H1 (cell line): ENCODE measurements at regions not wholly inside any gene's neighbourhood (a gene's known extent, or its start where the extent isn't known, plus 50 kb on each side); places are given as distances from the start of the nearest gene placed in this dataset.

Source experiments
- CTCF ChIA-PET: fragments of 300-600 bp; sonication (Branson Sonifier 250); formaldehyde crosslinking; loops from one replicate; lab custom pipeline; 2021; ENCODE audit not compliant: partially characterized antibody; lab: Charles Lee
- POLR2A ChIA-PET: fragments of 300-600 bp; sonication (Branson Sonifier 250); formaldehyde crosslinking; loops from one replicate; lab custom pipeline; 2021; ENCODE audit warnings: inconsistent platforms; ENCODE audit not compliant: partially characterized antibody; lab: Charles Lee
- DNase-seq, 2 experiments: peaks; one replicate each; pipeline versions ENCODE4 v3.0.0 to v3.0.0-alpha.2; 2010 to 2022; ENCODE audit warnings: low spot score in 2 of 2, low read depth in 1 of 2, mixed read lengths in 1 of 2
- FAIRE-seq: peaks from 2 replicates; lab custom pipeline; 2011; peaks lifted over from hg19 to GRCh38; lab: Jason Lieb, UNC
- H2AFZ ChIP-seq: 2 replicates; pipeline ENCODE4 v1.8.1; 2012; ENCODE audit warnings: low read length, inconsistent platforms
- H2AK5ac ChIP-seq: 2 replicates; pipeline ENCODE4 v1.6.1; 2013; ENCODE audit warnings: low read depth, low read length
- H2BK120ac ChIP-seq: replicated peaks from 2 replicates; pipeline ENCODE3; 2013; ENCODE audit warnings: low read depth, low read length, inconsistent platforms
- H2BK12ac ChIP-seq: 2 replicates; pipeline ENCODE4 v1.6.1; 2013; ENCODE audit warnings: low read depth, low read length
- H2BK15ac ChIP-seq: 2 replicates; pipeline ENCODE4 v1.6.1; 2013; ENCODE audit warnings: low read length
- H2BK20ac ChIP-seq: 2 replicates; pipeline ENCODE4 v1.6.1; 2013; ENCODE audit warnings: low read length
- H2BK5ac ChIP-seq: 2 replicates; pipeline ENCODE4 v1.6.1; 2013; ENCODE audit warnings: low read depth, low read length
- H3K14ac ChIP-seq: 2 replicates; pipeline ENCODE4 v1.6.1; 2013; ENCODE audit warnings: inconsistent platforms; ENCODE audit not compliant: insufficient read length
- H3K18ac ChIP-seq: 2 replicates; pipeline ENCODE4 v1.6.1; 2013; ENCODE audit warnings: low read length; ENCODE audit errors: extremely low read depth
- H3K23ac ChIP-seq: 2 replicates; pipeline ENCODE4 v1.6.1; 2013; ENCODE audit warnings: inconsistent platforms; ENCODE audit not compliant: insufficient read length
- H3K23me2 ChIP-seq: 2 replicates; pipeline ENCODE4 v1.6.1; 2013; ENCODE audit warnings: low read depth, low read length
- H3K27ac ChIP-seq: 2 replicates; pipeline ENCODE4 v1.6.1; 2011; ENCODE audit warnings: low read depth, low read length, inconsistent platforms
- H3K27me3 ChIP-seq, 4 experiments: replicated peaks in 1 of 4; 1 replicate in 1 of 4; 2 replicates in 3 of 4; pipeline versions ENCODE4 v1.6.1 to v1.8.1; 2011 to 2013; ENCODE audit warnings: low read length in 3 of 4, mild to moderate bottlenecking in 3 of 4, inconsistent platforms in 2 of 4, mixed read lengths in 2 of 4, moderate library complexity in 1 of 4; ENCODE audit not compliant: control insufficient read depth in 3 of 4, insufficient read depth in 3 of 4; ENCODE audit errors: extremely low read depth in 1 of 4
- H3K36me3 ChIP-seq, 4 experiments: 2 replicates each; pipeline versions ENCODE4 v1.6.1 to v1.8.1; 2011 to 2013; ENCODE audit warnings: mild to moderate bottlenecking in 4 of 4, low read length in 3 of 4, moderate library complexity in 2 of 4, control low read depth in 1 of 4, inconsistent platforms in 1 of 4; ENCODE audit not compliant: insufficient read depth in 4 of 4, control insufficient read depth in 2 of 4
- H3K4ac ChIP-seq: replicated peaks from 2 replicates; pipeline ENCODE3; 2013; ENCODE audit warnings: low read length, low read depth, mixed read lengths, inconsistent platforms; ENCODE audit not compliant: insufficient read length
- H3K4me1 ChIP-seq, 4 experiments: replicated peaks in 1 of 4; 1 replicate in 1 of 4; 2 replicates in 3 of 4; pipeline versions ENCODE4 v1.6.1 to v1.8.1; 2011 to 2013; ENCODE audit warnings: low read length in 3 of 4, inconsistent platforms in 2 of 4, mixed read lengths in 1 of 4; ENCODE audit not compliant: insufficient read depth in 4 of 4, control insufficient read depth in 3 of 4
- H3K4me2 ChIP-seq, 2 experiments: 2 replicates each; pipeline versions ENCODE4 v1.6.1 to v1.8.1; 2011 to 2013; ENCODE audit warnings: low read depth in 2 of 2, low read length in 2 of 2, control low read depth in 1 of 2, inconsistent platforms in 1 of 2, mild to moderate bottlenecking in 1 of 2; ENCODE audit not compliant: insufficient read depth in 1 of 2
- H3K4me3 ChIP-seq, 4 experiments: fragments of 200-600, 300-600 bp in 1 of 4; sonication (generic), shearing (Covaris generic), sonication (Bioruptor Twin) in 1 of 4; 2 replicates each; pipeline versions ENCODE4 v1.5.1 to v1.8.1; 2011 to 2016; ENCODE audit warnings: low read length in 4 of 4, low read depth in 3 of 4, control low read depth in 2 of 4, inconsistent platforms in 2 of 4, mild to moderate bottlenecking in 2 of 4, mixed read lengths in 1 of 4, moderate library complexity in 1 of 4; ENCODE audit not compliant: insufficient read depth in 2 of 4; ENCODE audit errors: extremely low read depth in 1 of 4
- H3K56ac ChIP-seq: replicated peaks from 2 replicates; pipeline ENCODE3; 2013; ENCODE audit warnings: low read depth, mild to moderate bottlenecking, mixed read lengths, low read length, inconsistent platforms; ENCODE audit not compliant: insufficient read length
- H3K79me1 ChIP-seq: 2 replicates; pipeline ENCODE4 v1.6.1; 2013; ENCODE audit warnings: low read depth, low read length, control low read depth
- H3K79me2 ChIP-seq, 2 experiments: 2 replicates each; pipeline versions ENCODE4 v1.6.1 to v1.8.1; 2012 to 2013; ENCODE audit warnings: low read length in 2 of 2, mild to moderate bottlenecking in 2 of 2, inconsistent platforms in 1 of 2; ENCODE audit not compliant: insufficient read depth in 2 of 2, control insufficient read depth in 1 of 2
- H3K9ac ChIP-seq, 4 experiments: replicated peaks in 1 of 4; 1 replicate in 1 of 4; 2 replicates in 3 of 4; pipeline versions ENCODE4 v1.6.1 to v1.8.1; 2011 to 2013; ENCODE audit warnings: low read depth in 3 of 4, low read length in 3 of 4, control low read depth in 2 of 4, mild to moderate bottlenecking in 2 of 4, moderate library complexity in 2 of 4, inconsistent platforms in 1 of 4; ENCODE audit errors: extremely low read depth in 1 of 4
- H3K9me3 ChIP-seq, 2 experiments: 2 replicates each; pipeline versions ENCODE4 v1.6.1 to v1.8.1; 2012 to 2013; ENCODE audit warnings: mild to moderate bottlenecking in 2 of 2, moderate library complexity in 2 of 2, control low read depth in 1 of 2, inconsistent platforms in 1 of 2, low read depth in 1 of 2, low read length in 1 of 2, mixed read lengths in 1 of 2; ENCODE audit not compliant: insufficient read depth in 2 of 2
- H4K20me1 ChIP-seq, 2 experiments: replicated peaks in 1 of 2; 2 replicates each; pipeline versions ENCODE3 to v1.8.1; 2011 to 2013; ENCODE audit warnings: inconsistent platforms in 2 of 2, low read length in 2 of 2, mild to moderate bottlenecking in 1 of 2; ENCODE audit not compliant: insufficient read depth in 2 of 2, control insufficient read depth in 1 of 2
- H4K5ac ChIP-seq: 2 replicates; pipeline ENCODE4 v1.6.1; 2013; ENCODE audit warnings: low read length, low read depth, mixed read lengths, inconsistent platforms; ENCODE audit not compliant: insufficient read length
- H4K8ac ChIP-seq: 2 replicates; pipeline ENCODE4 v1.8.0; 2013; ENCODE audit warnings: mild to moderate bottlenecking, moderate library complexity, low read length, inconsistent platforms; ENCODE audit not compliant: insufficient read depth; ENCODE audit errors: extremely low read depth
- H4K91ac ChIP-seq: replicated peaks from 2 replicates; pipeline ENCODE3; 2013; ENCODE audit warnings: low read length, mixed read lengths, inconsistent platforms; ENCODE audit not compliant: insufficient read length
- CBX8 ChIP-seq: fragments of 300-800, 300-1000 bp; sonication (generic); IDR thresholded peaks from 2 replicates; pipeline ENCODE4 v1.7.1; 2016; ENCODE audit warnings: low read depth, low read length, borderline replicate concordance
- CHD1 ChIP-seq: IDR thresholded peaks from 2 replicates; pipeline ENCODE4 v1.6.1; 2012; ENCODE audit warnings: low read depth, low read length, improper control_type of control experiment
- CREB1 ChIP-seq: IDR thresholded peaks from 2 replicates; pipeline ENCODE4 v1.6.1; 2012; ENCODE audit warnings: inconsistent platforms
- E2F6 ChIP-seq: IDR thresholded peaks from 2 replicates; pipeline ENCODE4 v1.6.1; 2012; ENCODE audit warnings: inconsistent platforms
- HDAC6 ChIP-seq: IDR thresholded peaks from one replicate; pipeline ENCODE4 v1.7.1; 2012; ENCODE audit warnings: low read depth, mild to moderate bottlenecking, inconsistent platforms, low read length, moderate library complexity
- JUND ChIP-seq: IDR thresholded peaks from 2 replicates; pipeline ENCODE4 v1.6.1; 2011; ENCODE audit warnings: mild to moderate bottlenecking, improper control_type of control experiment, low read length
- KDM4A ChIP-seq: IDR thresholded peaks from one replicate; pipeline ENCODE4 v1.7.1; 2012; ENCODE audit warnings: low read depth, mild to moderate bottlenecking, moderate library complexity, low read length, inconsistent platforms; ENCODE audit not compliant: severe bottlenecking
- RAD21 ChIP-seq, 2 experiments: IDR thresholded peaks in 1 of 2; conservative IDR thresholded peaks in 1 of 2; 2 replicates each; pipeline ENCODE4 v1.6.1; 2011; ENCODE audit warnings: low read depth in 2 of 2, low read length in 2 of 2, improper control_type of control experiment in 1 of 2, inconsistent platforms in 1 of 2, mild to moderate bottlenecking in 1 of 2, moderate library complexity in 1 of 2
- RFX5 ChIP-seq: IDR thresholded peaks from 2 replicates; pipeline ENCODE4 v1.6.1; 2011; ENCODE audit warnings: low read depth, low read length, improper control_type of control experiment, borderline replicate concordance
- SIN3A ChIP-seq, 2 experiments: IDR thresholded peaks in 1 of 2; conservative IDR thresholded peaks in 1 of 2; 2 replicates each; pipeline ENCODE4 v1.6.1; 2011 to 2012; ENCODE audit warnings: low read length in 2 of 2, improper control_type of control experiment in 1 of 2, low read depth in 1 of 2, mild to moderate bottlenecking in 1 of 2
- SIX5 ChIP-seq: IDR thresholded peaks from 2 replicates; pipeline ENCODE4 v1.6.1; 2011; ENCODE audit warnings: mild to moderate bottlenecking, low read depth, low read length
- TBP ChIP-seq: IDR thresholded peaks from 2 replicates; pipeline ENCODE4 v1.6.1; 2011; ENCODE audit warnings: low read depth, low read length, improper control_type of control experiment
- TF ChIP-seq, protein P1 (sequence below): IDR thresholded peaks from 2 replicates; pipeline ENCODE4 v1.6.1; 2012; ENCODE audit warnings: low read length, inconsistent platforms

DNA sequence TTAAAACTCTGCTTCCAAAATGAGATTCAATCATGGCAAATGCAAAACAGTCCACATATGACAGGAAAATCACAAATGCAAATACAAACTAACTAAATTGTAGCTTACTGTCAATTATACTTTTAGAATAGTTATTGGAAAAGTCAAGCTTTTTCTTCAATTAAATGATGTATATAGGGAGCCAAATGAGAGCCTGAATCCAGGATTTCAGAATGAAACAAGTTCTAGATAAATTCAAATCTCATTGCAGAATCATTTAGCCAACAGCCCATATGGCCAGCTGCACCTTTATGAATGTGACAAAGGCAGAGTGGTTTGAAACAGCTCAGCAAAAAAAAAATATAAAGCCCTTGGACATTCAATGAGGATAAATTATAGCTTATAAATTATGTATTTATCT lies 82.2 kb upstream of the SCIN start:
- no peak for FAIRE-seq
- Histone ChIP-seq H3K4me3 (no peak overlapping the region), H3K4ac (no peak overlapping the region), H4K5ac (no peak overlapping the region), H3K23me2 (no peaks in the 10 kb centered on the region), H2BK12ac (no peak overlapping the region), H3K4me1 (peaks cover 0 to 4% (median 0%) of the 10 kb centered on the region in 4 experiments; a peak in 1 of 7 replicates), H3K79me1 (no peaks in the 10 kb centered on the region), H3K9me3 (no peaks in the 10 kb centered on the region), H3K4me2 (no peak overlapping the region), H2BK20ac (no peak overlapping the region), H3K14ac (no peak overlapping the region), H3K27me3 (no peaks in the 10 kb centered on the region), H3K9ac (no peak overlapping the region), H2AK5ac (no peak overlapping the region), H4K8ac (no peak overlapping the region), H4K91ac (no peak overlapping the region), H3K23ac (no peak overlapping the region), H2BK120ac (no peak overlapping the region), H2BK5ac (no peak overlapping the region), H3K79me2 (no peaks in the 10 kb centered on the region), H2BK15ac (no peak overlapping the region), H3K18ac (no peak overlapping the region), H2AFZ (no peak overlapping the region), H3K27ac (no peak overlapping the region), H4K20me1 (no peaks in the 10 kb centered on the region), H3K56ac (no peak overlapping the region), H3K36me3 (no peaks in the 10 kb centered on the region)
- ChIA-PET POLR2A (interaction anchor here (0.6 kb wide), 1 partner anchor 648 kb away, joined by 3 read pairs; no protein-coding TSS in a partner anchor), CTCF (interaction anchor here (0.6 to 3.9 kb wide), 11 partner anchors 8 to 426 kb away, joined by 3 to 36 read pairs (median 4); no protein-coding TSS in a partner anchor)
- DNase-seq: no peak
- TF ChIP-seq KDM4A (no peak), RFX5 (no peak), E2F6 (no peak), CBX8 (no peak), HDAC6 (no peak), JUND (no peak), SIN3A (conservative IDR thresholded peaks at IDR 0.05 in 1 of 2, IDR thresholded peaks at IDR 0.05 in 1 of 2; ENCODE audit: low read depth in 1 of 2, low read length in 2 of 2) (no peak), SIX5 (no peak), CHD1 (no peak), CREB1 (no peak), RAD21 (IDR thresholded peaks at IDR 0.05 in 1 of 2, conservative IDR thresholded peaks at IDR 0.05 in 1 of 2; ENCODE audit: low read depth in 2 of 2, low read length in 2 of 2) (no peak), TBP (no peak)
- TF ChIP-seq, protein P1, sequence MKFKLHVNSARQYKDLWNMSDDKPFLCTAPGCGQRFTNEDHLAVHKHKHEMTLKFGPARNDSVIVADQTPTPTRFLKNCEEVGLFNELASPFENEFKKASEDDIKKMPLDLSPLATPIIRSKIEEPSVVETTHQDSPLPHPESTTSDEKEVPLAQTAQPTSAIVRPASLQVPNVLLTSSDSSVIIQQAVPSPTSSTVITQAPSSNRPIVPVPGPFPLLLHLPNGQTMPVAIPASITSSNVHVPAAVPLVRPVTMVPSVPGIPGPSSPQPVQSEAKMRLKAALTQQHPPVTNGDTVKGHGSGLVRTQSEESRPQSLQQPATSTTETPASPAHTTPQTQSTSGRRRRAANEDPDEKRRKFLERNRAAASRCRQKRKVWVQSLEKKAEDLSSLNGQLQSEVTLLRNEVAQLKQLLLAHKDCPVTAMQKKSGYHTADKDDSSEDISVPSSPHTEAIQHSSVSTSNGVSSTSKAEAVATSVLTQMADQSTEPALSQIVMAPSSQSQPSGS: no peak
